Lower leg skin (tissue), 3 donors: ENCODE measurements at regions not wholly inside any gene's neighbourhood (a gene's known extent, or its start where the extent isn't known, plus 50 kb on each side); places are given as distances from the start of the nearest gene placed in this dataset.

Experiments used
- CTCF ChIP-seq, 3 donors: fragments of 450-650 bp; IDR thresholded peaks; one replicate each; pipeline ENCODE4 v1.5.1; 2016; ENCODE audit warnings: antibody characterized with exemption in 3 of 3, mild to moderate bottlenecking in 3 of 3, moderate library complexity in 2 of 3
- POLR2A ChIP-seq, 2 donors: fragments of 450-650 bp; IDR thresholded peaks; one replicate each; pipeline ENCODE4 v1.6.1; 2016 to 2017; ENCODE audit warnings: antibody characterized with exemption in 2 of 2, mild to moderate bottlenecking in 1 of 2, moderate library complexity in 1 of 2

- no peak for TF ChIP-seq CTCF (IDR thresholded peaks at IDR 0.05)
- TF ChIP-seq POLR2A (IDR thresholded peaks at IDR 0.05) = no peak
Measured at GRCh38 chr5:159814805-159815585, 101.3 kb upstream of the ADRA1B start.
